DOHH2 (cell line): ENCODE measurements at regions not wholly inside any gene's neighbourhood (a gene's known extent, or its start where the extent isn't known, plus 50 kb on each side); places are given as distances from the start of the nearest gene placed in this dataset.

Source experiments
- H3F3A ChIP-seq: fragments of 200-600 bp; sonication (generic), shearing (Covaris generic); 2 replicates; pipeline ENCODE4 v1.6.0; 2016; ENCODE audit warnings: antibody characterized with exemption, mild to moderate bottlenecking; ENCODE audit not compliant: control insufficient read depth, insufficient read depth
- H3K27ac ChIP-seq: fragments of 200-600 bp; sonication (generic); 2 replicates; pipeline ENCODE4 v1.5.1; 2014; ENCODE audit warnings: low read depth, mild to moderate bottlenecking, low read length, moderate library complexity
- H3K27me3 ChIP-seq: fragments of 200-600 bp; sonication (generic); 2 replicates; pipeline ENCODE4 v1.6.1; 2014; ENCODE audit warnings: mild to moderate bottlenecking, low read length, mixed read lengths; ENCODE audit not compliant: control insufficient read depth
- H3K36me3 ChIP-seq: fragments of 200-600 bp; sonication (generic); 2 replicates; pipeline ENCODE4 v1.6.1; 2014; ENCODE audit warnings: mild to moderate bottlenecking, low read length, moderate library complexity, mixed read lengths; ENCODE audit not compliant: control insufficient read depth
- H3K4me1 ChIP-seq: fragments of 200-600 bp; sonication (generic); 2 replicates; pipeline ENCODE4 v1.6.1; 2014; ENCODE audit warnings: mild to moderate bottlenecking, low read length, mixed read lengths; ENCODE audit not compliant: control insufficient read depth
- H3K4me2 ChIP-seq: fragments of 200-600 bp; sonication (generic); 2 replicates; pipeline ENCODE4 v1.6.0; 2014; ENCODE audit warnings: mild to moderate bottlenecking, low read length, moderate library complexity
- H3K4me3 ChIP-seq: fragments of 200-600 bp; sonication (generic); 2 replicates; pipeline ENCODE4 v1.5.1; 2014; ENCODE audit warnings: mild to moderate bottlenecking, low read length, mixed read lengths
- H3K79me2 ChIP-seq: fragments of 200-600 bp; sonication (generic); 2 replicates; pipeline ENCODE4 v1.6.1; 2014; ENCODE audit warnings: mild to moderate bottlenecking, low read length, mixed read lengths; ENCODE audit not compliant: control insufficient read depth
- H3K9me2 ChIP-seq: fragments of 200-600 bp; sonication (generic); replicated peaks from 2 replicates; pipeline ENCODE4 v1.6.1; 2014; ENCODE audit warnings: mild to moderate bottlenecking, low read length, mixed read lengths; ENCODE audit not compliant: control insufficient read depth
- H3K9me3 ChIP-seq: fragments of 200-600 bp; sonication (generic); 2 replicates; pipeline ENCODE4 v1.6.1; 2014; ENCODE audit warnings: antibody characterized with exemption, low read length, mixed read lengths; ENCODE audit not compliant: control insufficient read depth, insufficient read depth
- H4K20me1 ChIP-seq: fragments of 200-600 bp; sonication (generic); 2 replicates; pipeline ENCODE4 v1.6.0; 2014; ENCODE audit warnings: low read depth, mild to moderate bottlenecking, antibody characterized with exemption, low read length, moderate library complexity; ENCODE audit not compliant: control insufficient read depth, insufficient read depth
- CTCF ChIP-seq: fragments of 200-600 bp; sonication (generic); IDR thresholded peaks from one replicate; pipeline ENCODE4 v1.5.1; 2014; ENCODE audit warnings: antibody characterized with exemption, mild to moderate bottlenecking, low read depth, low read length; ENCODE audit not compliant: poor library complexity, severe bottlenecking
- EZH2phosphoT487 ChIP-seq: fragments of 200-600 bp; sonication (generic); IDR thresholded peaks from 2 replicates; pipeline ENCODE4 v1.6.1; 2017; ENCODE audit warnings: borderline replicate concordance, mild to moderate bottlenecking, antibody characterized with exemption, low read length, moderate library complexity, mixed read lengths

- H3K9me3 ChIP-seq: 0 out of 2 replicates have a peak, but pooled peaks cover 3% of the 10 kb centered on the region
- no peaks in the 10 kb centered on the region for H4K20me1 ChIP-seq
- TF ChIP-seq EZH2phosphoT487: no peak
- H3F3A ChIP-seq: no peaks in the 10 kb centered on the region
- no peaks in the 10 kb centered on the region for H3K79me2 ChIP-seq
- H3K27me3 ChIP-seq: no peaks in the 10 kb centered on the region
- no peak overlapping the region for H3K4me3 ChIP-seq
- H3K36me3 ChIP-seq: no peaks in the 10 kb centered on the region
- no peaks in the 10 kb centered on the region for H3K4me1 ChIP-seq
- H3K9me2 ChIP-seq: no peaks in the 10 kb centered on the region
- H3K27ac ChIP-seq: no peak overlapping the region
- H3K4me2 ChIP-seq: no peak overlapping the region
These were observed 293.9 kb downstream of the ARAP2 start for GRCh38 chr4:35950442-35950841.

- no peaks in the 10 kb centered on the region for H4K20me1 ChIP-seq
- H3K79me2 ChIP-seq: no peaks in the 10 kb centered on the region
- no peaks in the 10 kb centered on the region for H3K9me2 ChIP-seq
- no peak for TF ChIP-seq EZH2phosphoT487
- no peak for TF ChIP-seq CTCF
- no peaks in the 10 kb centered on the region for H3K4me1 ChIP-seq
- no peaks in the 10 kb centered on the region for H3K27me3 ChIP-seq
- no peak overlapping the region for H3K4me3 ChIP-seq
- H3K36me3 ChIP-seq: no peaks in the 10 kb centered on the region
- H3K27ac ChIP-seq: no peak overlapping the region
- no peak overlapping the region for H3K4me2 ChIP-seq
- H3K9me3 ChIP-seq: peaks cover 7% of the 10 kb centered on the region; the same call in 1 of the 2 replicates
- no peaks in the 10 kb centered on the region for H3F3A ChIP-seq
These were observed 291.6 kb downstream of the ARAP2 start for GRCh38 chr4:35952751-35953150.

GRCh38 chr4:35963383-35963782, 280.9 kb downstream of the ARAP2 start:
- no peak overlapping the region for H3K27ac ChIP-seq
- H3K27me3 ChIP-seq: no peaks in the 10 kb centered on the region
- H3K9me3 ChIP-seq: no peaks in the 10 kb centered on the region; the same call in 1 of the 2 replicates
- no peaks in the 10 kb centered on the region for H3K9me2 ChIP-seq
- TF ChIP-seq CTCF (no peak), EZH2phosphoT487 (no peak)
- H3F3A ChIP-seq: no peaks in the 10 kb centered on the region
- no peaks in the 10 kb centered on the region for H4K20me1 ChIP-seq
- no peaks in the 10 kb centered on the region for H3K4me1 ChIP-seq
- no peak overlapping the region for H3K4me2 ChIP-seq
- H3K79me2 ChIP-seq: no peaks in the 10 kb centered on the region
- H3K36me3 ChIP-seq: no peaks in the 10 kb centered on the region
- no peak overlapping the region for H3K4me3 ChIP-seq

GRCh38 chr4:35963974-35964515, 280.3 kb downstream of the ARAP2 start:
- H3K36me3 ChIP-seq: no peaks in the 10 kb centered on the region
- H3K79me2 ChIP-seq: no peaks in the 10 kb centered on the region
- no peaks in the 10 kb centered on the region for H3K27me3 ChIP-seq
- no peaks in the 10 kb centered on the region for H3K9me2 ChIP-seq
- H3K9me3 ChIP-seq: no peaks in the 10 kb centered on the region
- no peaks in the 10 kb centered on the region for H4K20me1 ChIP-seq
- TF ChIP-seq EZH2phosphoT487 (no peak), CTCF (no peak)
- H3K27ac ChIP-seq: no peak overlapping the region
- H3K4me2 ChIP-seq: no peak overlapping the region
- no peaks in the 10 kb centered on the region for H3K4me1 ChIP-seq
- H3F3A ChIP-seq: no peaks in the 10 kb centered on the region
- H3K4me3 ChIP-seq: no peak overlapping the region
